HepG2 (cell line): ENCODE measurements at regions not wholly inside any gene's neighbourhood (a gene's known extent, or its start where the extent isn't known, plus 50 kb on each side); places are given as distances from the start of the nearest gene placed in this dataset.

Experiments
- ATAC-seq: fragments of 200-7000 bp; cut with Tn5 transposase; 3 replicates; pipeline ENCODE4 v1.9.1; 2020; ENCODE audit warnings: mild to moderate bottlenecking, moderate library complexity
- BruUV-seq: library from RNA; stranded (reverse); fragments of 400-500 nt; replicated peaks from 2 replicates; lab custom pipeline; 2021; lab: Mats Ljungman, UMichigan
- CTCF ChIA-PET: fragments of 300-600 bp; formaldehyde crosslinking; extraction: SDS; loops from one replicate; lab custom pipeline; 2021; ENCODE audit warnings: low total read pairs, inconsistent platforms, low intra/inter-chr PET ratio; lab: Yijun Ruan, JAX
- POLR2A ChIA-PET: fragments of 350-600 bp; sonication (Branson Sonifier 250); formaldehyde crosslinking; loops from one replicate; lab custom pipeline; 2020; ENCODE audit warnings: antibody characterized with exemption, inconsistent platforms; lab: Yijun Ruan, JAX
- DNase-seq: peaks from one replicate; pipeline ENCODE4 v3.0.0-alpha.2; 2015; ENCODE audit warnings: low spot score
- FAIRE-seq: peaks from 3 replicates; lab custom pipeline; 2011; peaks lifted over from hg19 to GRCh38; lab: Jason Lieb, UNC
- H2AFZ ChIP-seq: one replicate; pipeline ENCODE4 v1.6.1; 2011; ENCODE audit warnings: low read length, inconsistent platforms
- H3K27ac ChIP-seq: fragments of 300-600 bp; 3 replicates; pipeline ENCODE4 v1.8.0; 2011; ENCODE audit warnings: mixed run types, mild to moderate bottlenecking, mixed read lengths, low read length, inconsistent platforms; ENCODE audit not compliant: insufficient read depth; ENCODE audit errors: extremely low read length
- H3K27me3 ChIP-seq, 2 experiments: fragments of 200-600 bp in 1 of 2; 2 replicates in 1 of 2; 3 replicates in 1 of 2; pipeline versions ENCODE4 v1.6.0 to v1.8.0; 2011; ENCODE audit warnings: low read length in 2 of 2, mild to moderate bottlenecking in 2 of 2, moderate library complexity in 2 of 2, inconsistent platforms in 1 of 2; ENCODE audit not compliant: insufficient read depth in 2 of 2, control insufficient read depth in 1 of 2
- H3K36me3 ChIP-seq, 2 experiments: fragments of 200-600 bp in 1 of 2; replicated peaks in 1 of 2; 2 replicates in 1 of 2; 3 replicates in 1 of 2; pipeline versions ENCODE4 v1.5.1 to v1.8.0; 2011; ENCODE audit warnings: low read length in 2 of 2, inconsistent platforms in 1 of 2; ENCODE audit not compliant: insufficient read depth in 2 of 2, control insufficient read depth in 1 of 2
- H3K4me1 ChIP-seq: 2 replicates; pipeline ENCODE4 v1.5.1; 2012; ENCODE audit warnings: low read length, inconsistent platforms; ENCODE audit not compliant: insufficient read depth
- H3K4me2 ChIP-seq: 2 replicates; pipeline ENCODE4 v1.6.0; 2011; ENCODE audit warnings: low read depth, low read length, inconsistent platforms
- H3K4me3 ChIP-seq, 3 experiments: fragments of 200-600 bp in 1 of 3; sonication (generic), shearing (Covaris generic) in 1 of 3; replicated peaks in 1 of 3; 2 replicates each; pipeline ENCODE4 v1.5.1; 2011 to 2016; ENCODE audit warnings: low read length in 3 of 3, inconsistent platforms in 2 of 3, low read depth in 2 of 3, mild to moderate bottlenecking in 2 of 3, control low read depth in 1 of 3, mixed read lengths in 1 of 3; ENCODE audit not compliant: insufficient read depth in 1 of 3
- H3K79me2 ChIP-seq: one replicate; pipeline ENCODE4 v1.6.1; 2011; ENCODE audit warnings: low read length, inconsistent platforms; ENCODE audit not compliant: insufficient read depth
- H3K9ac ChIP-seq: 2 replicates; pipeline ENCODE4 v1.6.0; 2011; ENCODE audit warnings: mild to moderate bottlenecking, low read depth, low read length, inconsistent platforms; ENCODE audit not compliant: insufficient read depth
- H3K9me3 ChIP-seq: 2 replicates; pipeline ENCODE4 v1.5.1; 2012; ENCODE audit warnings: mild to moderate bottlenecking, low read length
- H4K20me1 ChIP-seq: 2 replicates; pipeline ENCODE4 v1.6.0; 2011; ENCODE audit warnings: inconsistent platforms, mild to moderate bottlenecking, low read length, moderate library complexity; ENCODE audit not compliant: insufficient read depth
- E2F2 ChIP-seq: sonication (generic); formaldehyde crosslinking; IDR thresholded peaks from 2 replicates; pipeline ENCODE4 v1.4.0; 2020; ENCODE audit warnings: missing genetic modification reagents, borderline replicate concordance
- HNF1B ChIP-seq: sonication (generic); formaldehyde crosslinking; IDR thresholded peaks from 2 replicates; pipeline ENCODE4 v1.5.1; 2020; ENCODE audit warnings: mild to moderate bottlenecking, moderate library complexity, missing genetic modification reagents
- SAFB2 ChIP-seq: sonication (generic); formaldehyde crosslinking; IDR thresholded peaks from 2 replicates; pipeline ENCODE4 v1.5.1; 2020; ENCODE audit warnings: missing genetic modification reagents, low read depth, mild to moderate bottlenecking, borderline replicate concordance
- ZNF441 ChIP-seq: sonication (generic); formaldehyde crosslinking; IDR thresholded peaks from 2 replicates; pipeline ENCODE4 v1.7.0; 2021; ENCODE audit warnings: missing genetic modification reagents, borderline replicate concordance
- ZNF747 ChIP-seq: sonication (generic); formaldehyde crosslinking; IDR thresholded peaks from 2 replicates; pipeline ENCODE4 v1.8.1; 2023; ENCODE audit warnings: missing genetic modification reagents, mild to moderate bottlenecking, borderline replicate concordance
- WGBS: methylation state at CpG from one replicate; pipeline ENCODE4 v1.1.6; 2017; ENCODE audit warnings: low lambda C conversion rate; 5-methylcytosine and 5-hydroxymethylcytosine counted together
- in situ Hi-C: cut with HindIII; loops from 2 replicates; pipeline ENCODE4 v1.10.0; 2017; ENCODE audit warnings: low pct_unique_long_range_greater_than_20kb; ENCODE audit not compliant: extremely low pct_ligation_motif_present
- intact Hi-C: fragments of 100-400 bp; cut with micrococcal nuclease; formaldehyde crosslinking; loops from one replicate; pipeline ENCODE4 v1.10.0; 2022; ENCODE audit not compliant: unreplicated experiment

DNA sequence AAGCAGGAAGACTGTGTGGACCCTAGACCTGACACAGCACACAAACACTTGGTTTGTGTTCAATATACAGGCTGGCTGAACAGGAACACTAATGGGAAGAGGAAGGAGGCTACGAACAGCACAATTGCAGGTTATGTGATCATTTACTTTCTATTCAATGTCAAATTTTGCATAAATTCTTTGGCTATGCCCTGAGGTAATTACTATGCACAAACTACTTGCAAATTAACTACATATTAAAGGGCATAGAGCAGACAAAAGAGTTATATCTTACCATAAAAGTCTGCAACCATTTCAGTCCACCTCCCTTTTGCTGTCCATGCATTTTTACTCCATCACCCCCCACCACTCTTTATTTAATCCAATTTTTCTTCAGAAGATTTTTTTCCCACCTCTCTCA lies 291.2 kb upstream of the TMTC1 start:
- in situ Hi-C loops, result no loop called here
- 38% methylated on average over 1 of the region's 1 CpG for WGBS

GRCh38 chr12:30072824-30073223 lies 289.1 kb upstream of the TMTC1 start:
- Histone ChIP-seq H3K9me3 (no peaks in the 10 kb centered on the region), H3K9ac (no peak overlapping the region), H3K79me2 (no peaks in the 10 kb centered on the region), H3K36me3 (no peaks in the 10 kb centered on the region), H3K4me3 (no peak overlapping the region), H3K4me2 (no peak overlapping the region), H3K4me1 (no peaks in the 10 kb centered on the region), H2AFZ (no peak overlapping the region), H3K27ac (no peak overlapping the region), H4K20me1 (no peaks in the 10 kb centered on the region), H3K27me3 (no peaks in the 10 kb centered on the region)
- CTCF ChIA-PET, result no interaction called here
- DNase-seq (no peak), FAIRE-seq (no peak), ATAC-seq (no peak)
- POLR2A ChIA-PET, result no interaction called here
- BruUV-seq, result no TSS peak
- in situ Hi-C loops, result no loop called here
- intact Hi-C loops, result no loop called here
- WGBS, result 63% methylated on average over 1 of the region's 1 CpG
- TF ChIP-seq E2F2 (CRISPR knock-in tag), result no peak
- TF ChIP-seq SAFB2 (CRISPR knock-in tag), result no peak
- no peak for TF ChIP-seq ZNF747

More for the DNA sequence above, 291.2 kb upstream of the TMTC1 start:
- no peaks in the 10 kb centered on the region for H4K20me1 ChIP-seq
- FAIRE-seq, result no peak
- H3K79me2 ChIP-seq, result no peaks in the 10 kb centered on the region
- CTCF ChIA-PET, result no interaction called here
- no peak for TF ChIP-seq ZNF441 (CRISPR knock-in tag)
- no peak for TF ChIP-seq HNF1B (CRISPR knock-in tag)
- TF ChIP-seq, all 625 proteins: peak for 0
- ATAC-seq, result no peak
- no peaks in the 10 kb centered on the region for H3K36me3 ChIP-seq
- intact Hi-C loops, result no loop called here
- no peaks in the 10 kb centered on the region for H3K27me3 ChIP-seq
- no peak overlapping the region for H2AFZ ChIP-seq
- H3K9me3 ChIP-seq, result no peaks in the 10 kb centered on the region
- H3K4me3 ChIP-seq, result no peak overlapping the region
- H3K4me2 ChIP-seq, result no peak overlapping the region
- no peak overlapping the region for H3K27ac ChIP-seq
- POLR2A ChIA-PET, result no interaction called here
- H3K9ac ChIP-seq, result no peak overlapping the region
- no peak for DNase-seq
- no peaks in the 10 kb centered on the region for H3K4me1 ChIP-seq
- BruUV-seq, result no TSS peak
